Breast epithelium (tissue), 4 donors: ENCODE measurements at regions not wholly inside any gene's neighbourhood (a gene's known extent, or its start where the extent isn't known, plus 50 kb on each side); places are given as distances from the start of the nearest gene placed in this dataset.

Experiments
- DNase-seq, 2 donors: peaks; one replicate each; pipeline ENCODE4 v3.0.0-alpha.2; 2019; ENCODE audit warnings: low spot score in 2 of 2
- H3K27ac ChIP-seq, 2 donors: fragments of 200-600 bp; sonication (generic) in 1 of 2; one replicate each; pipeline ENCODE4 v1.5.1; 2016 to 2019; ENCODE audit warnings: mild to moderate bottlenecking in 1 of 2
- H3K27me3 ChIP-seq, 2 donors: fragments of 200-600 bp; sonication (generic) in 1 of 2; one replicate each; pipeline versions ENCODE4 v1.5.1 to v1.6.0; 2017 to 2019; ENCODE audit warnings: control low read depth in 1 of 2, mild to moderate bottlenecking in 1 of 2
- H3K36me3 ChIP-seq: fragments of 200-600 bp; one replicate; pipeline ENCODE4 v1.5.1; 2019
- H3K4me1 ChIP-seq, 2 donors: fragments of 200-600 bp; sonication (generic); one replicate each; pipeline ENCODE4 v1.5.1; 2016 to 2019; ENCODE audit warnings: control low read depth in 1 of 2
- H3K4me3 ChIP-seq, 3 donors: fragments of 200-600 bp; sonication (generic); 1 replicate in 2 of 3; 2 replicates in 1 of 3; pipeline ENCODE4 v1.5.1; 2016 to 2019; ENCODE audit warnings: mild to moderate bottlenecking in 3 of 3, moderate library complexity in 2 of 3
- H3K9me3 ChIP-seq, 2 donors: fragments of 200-600 bp; sonication (generic) in 1 of 2; one replicate each; pipeline ENCODE4 v1.5.1; 2016 to 2019; ENCODE audit warnings: control low read depth in 1 of 2
- POLR2A ChIP-seq: fragments of 450-650 bp; IDR thresholded peaks from one replicate; pipeline ENCODE4 v1.6.1; 2016; ENCODE audit warnings: antibody characterized with exemption, mild to moderate bottlenecking, moderate library complexity
- POLR2AphosphoS5 ChIP-seq, 3 donors: sonication (generic); formaldehyde crosslinking; IDR thresholded peaks; one replicate each; pipeline ENCODE4 v1.6.1; 2017; ENCODE audit warnings: antibody characterized with exemption in 3 of 3
- intact Hi-C: fragments of 100-400 bp; cut with DNase I; formaldehyde crosslinking; loops from one replicate; pipeline ENCODE4 v1.15.1; 2023; ENCODE audit warnings: low total_unique reads
- TF ChIP-seq, protein P1 (sequence below), 3 donors: fragments of 450-650 bp; IDR thresholded peaks; one replicate each; pipeline ENCODE4 v1.5.1; 2016 to 2017; ENCODE audit warnings: antibody characterized with exemption in 3 of 3, mild to moderate bottlenecking in 3 of 3, moderate library complexity in 3 of 3

DNA sequence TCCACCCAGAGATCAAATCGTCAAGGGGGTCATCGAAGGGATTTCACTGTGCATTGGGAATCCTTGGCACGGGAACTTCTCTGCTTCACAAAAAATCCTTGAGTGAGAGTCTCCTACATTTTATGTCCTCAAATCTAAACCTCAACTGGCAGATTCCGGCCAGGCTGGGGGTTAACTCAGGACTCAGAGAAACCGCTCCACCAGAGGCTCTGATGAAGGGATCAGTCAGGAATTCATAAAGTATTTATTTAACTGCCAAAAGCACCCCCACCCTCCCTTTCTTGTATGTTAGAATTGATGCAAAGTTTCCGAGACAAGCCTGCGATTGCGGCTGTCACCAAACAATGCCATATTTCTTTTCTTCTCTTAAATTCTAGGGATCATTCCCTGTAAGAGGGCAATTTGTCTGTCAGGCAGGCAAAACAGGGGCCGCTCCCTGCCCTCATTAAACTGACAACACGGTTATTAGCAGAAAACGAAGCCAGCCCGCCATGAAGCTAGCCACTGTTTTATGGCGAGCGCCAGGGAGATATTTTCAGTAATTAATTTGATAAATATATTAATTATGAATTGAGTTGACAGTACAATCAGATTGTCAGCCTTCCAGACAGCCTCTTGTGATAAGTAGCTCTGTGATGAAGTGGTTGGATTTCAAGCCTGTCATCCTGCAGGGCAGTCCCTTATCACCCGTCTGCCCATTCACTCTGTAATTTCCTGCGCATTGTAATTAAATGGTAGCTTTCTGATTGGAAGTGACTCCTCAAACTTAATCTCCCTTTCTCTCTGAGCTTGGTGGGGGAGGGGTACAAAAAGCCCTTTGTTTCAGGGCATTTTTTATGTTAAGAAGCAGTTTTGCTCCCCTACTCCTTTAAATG is 153.0 kb upstream of the GPR26 start:
- intact Hi-C loops = no loop called here
- no peaks in the 10 kb centered on the region for H3K9me3 ChIP-seq
- H3K27ac ChIP-seq = no peak overlapping the region
- DNase-seq = no peak
- H3K4me3 ChIP-seq = no peak overlapping the region
- H3K27me3 ChIP-seq = no peaks in the 10 kb centered on the region
- H3K4me1 ChIP-seq = no peaks in the 10 kb centered on the region
- H3K36me3 ChIP-seq = no peaks in the 10 kb centered on the region
- TF ChIP-seq, protein P1, sequence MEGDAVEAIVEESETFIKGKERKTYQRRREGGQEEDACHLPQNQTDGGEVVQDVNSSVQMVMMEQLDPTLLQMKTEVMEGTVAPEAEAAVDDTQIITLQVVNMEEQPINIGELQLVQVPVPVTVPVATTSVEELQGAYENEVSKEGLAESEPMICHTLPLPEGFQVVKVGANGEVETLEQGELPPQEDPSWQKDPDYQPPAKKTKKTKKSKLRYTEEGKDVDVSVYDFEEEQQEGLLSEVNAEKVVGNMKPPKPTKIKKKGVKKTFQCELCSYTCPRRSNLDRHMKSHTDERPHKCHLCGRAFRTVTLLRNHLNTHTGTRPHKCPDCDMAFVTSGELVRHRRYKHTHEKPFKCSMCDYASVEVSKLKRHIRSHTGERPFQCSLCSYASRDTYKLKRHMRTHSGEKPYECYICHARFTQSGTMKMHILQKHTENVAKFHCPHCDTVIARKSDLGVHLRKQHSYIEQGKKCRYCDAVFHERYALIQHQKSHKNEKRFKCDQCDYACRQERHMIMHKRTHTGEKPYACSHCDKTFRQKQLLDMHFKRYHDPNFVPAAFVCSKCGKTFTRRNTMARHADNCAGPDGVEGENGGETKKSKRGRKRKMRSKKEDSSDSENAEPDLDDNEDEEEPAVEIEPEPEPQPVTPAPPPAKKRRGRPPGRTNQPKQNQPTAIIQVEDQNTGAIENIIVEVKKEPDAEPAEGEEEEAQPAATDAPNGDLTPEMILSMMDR (IDR thresholded peaks at IDR 0.05) = no peak

DNA sequence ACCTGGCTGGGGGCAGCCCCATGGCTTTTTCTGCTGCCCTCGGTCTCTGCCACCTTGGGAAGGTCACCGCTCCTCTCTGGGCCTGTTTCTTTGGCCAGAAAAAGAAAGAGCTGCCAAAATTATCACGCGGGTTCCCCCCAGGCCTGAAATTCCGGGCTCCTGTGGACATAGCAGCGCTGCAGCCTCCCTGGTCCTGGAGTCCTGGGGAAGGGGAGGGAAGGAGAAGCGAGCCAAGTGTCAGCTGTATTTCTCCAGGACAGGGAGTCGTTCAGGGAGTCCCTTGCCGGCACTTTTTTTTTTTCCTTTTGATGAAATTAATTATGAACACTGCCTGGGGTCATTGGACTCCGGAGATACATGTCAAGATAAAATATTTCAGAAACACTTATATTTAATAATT is 152.3 kb upstream of the GPR26 start:
- Histone ChIP-seq H3K27me3 (no peaks in the 10 kb centered on the region), H3K9me3 (no peaks in the 10 kb centered on the region)
- intact Hi-C loops = no loop called here

DNA sequence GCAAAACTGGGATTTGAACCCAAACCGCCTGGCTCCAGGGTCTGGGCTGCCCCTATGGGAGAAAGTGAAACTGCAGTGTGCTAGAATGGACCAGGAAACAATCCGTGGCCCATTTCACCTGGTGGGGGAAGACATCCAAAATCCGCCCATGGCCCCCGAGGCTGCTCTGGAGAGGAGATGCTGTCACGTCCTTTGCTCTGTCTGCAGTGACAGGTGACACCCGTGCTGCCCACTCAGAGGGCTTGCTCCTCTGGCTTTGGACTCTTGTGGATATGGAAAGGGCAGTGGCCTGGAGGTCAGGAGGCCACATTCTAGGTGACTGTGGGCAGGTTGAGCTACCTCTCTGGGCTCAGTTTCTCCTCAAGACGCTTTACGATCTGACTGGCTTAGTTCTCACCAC is 151.2 kb upstream of the GPR26 start:
- intact Hi-C loops = no loop called here
- DNase-seq = no peak

More for the DNA sequence above, 152.3 kb upstream of the GPR26 start:
- Histone ChIP-seq H3K4me3 (no peak overlapping the region), H3K4me1 (no peaks in the 10 kb centered on the region), H3K36me3 (no peaks in the 10 kb centered on the region), H3K27ac (no peak overlapping the region)
- no peak for DNase-seq
- TF ChIP-seq POLR2A = no peak

DNA sequence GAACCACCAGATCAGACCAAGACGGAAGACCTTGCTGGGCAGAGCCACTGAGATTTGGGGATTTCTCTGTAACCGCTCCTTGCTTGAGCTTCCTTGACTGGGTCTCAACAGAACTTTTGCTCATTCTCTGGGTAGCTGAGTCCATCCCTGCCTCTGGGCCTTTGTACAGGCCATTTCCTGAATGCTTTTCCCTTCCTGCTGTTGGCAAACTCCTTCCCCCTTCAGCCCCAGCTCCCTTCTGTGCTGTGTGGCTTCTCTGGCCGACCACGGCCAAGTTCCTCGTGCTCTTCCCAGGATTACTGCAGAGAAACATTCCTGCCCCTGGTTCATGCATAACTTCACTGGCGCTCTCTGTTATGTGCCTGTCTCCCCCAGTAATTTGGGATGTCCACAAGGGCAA is 150.5 kb upstream of the GPR26 start:
- TF ChIP-seq, protein P1 (IDR thresholded peaks at IDR 0.05) = no peak
- TF ChIP-seq POLR2A (no peak), POLR2AphosphoS5 (IDR thresholded peaks at IDR 0.05) (no peak)
- intact Hi-C loops = no loop called here
- Histone ChIP-seq H3K9me3 (no peaks in the 10 kb centered on the region), H3K36me3 (no peaks in the 10 kb centered on the region), H3K27ac (no peak overlapping the region), H3K4me3 (no peak overlapping the region), H3K4me1 (no peaks in the 10 kb centered on the region), H3K27me3 (no peaks in the 10 kb centered on the region)
- DNase-seq = no peak

More for the DNA sequence above, 151.2 kb upstream of the GPR26 start:
- Histone ChIP-seq H3K4me1 (no peaks in the 10 kb centered on the region), H3K27ac (no peak overlapping the region), H3K36me3 (no peaks in the 10 kb centered on the region), H3K27me3 (no peaks in the 10 kb centered on the region), H3K9me3 (no peaks in the 10 kb centered on the region), H3K4me3 (no peak overlapping the region)
- no peak for TF ChIP-seq POLR2A
- TF ChIP-seq, protein P1 (IDR thresholded peaks at IDR 0.05) = no peak
- TF ChIP-seq POLR2AphosphoS5 (IDR thresholded peaks at IDR 0.05) = no peak

DNA sequence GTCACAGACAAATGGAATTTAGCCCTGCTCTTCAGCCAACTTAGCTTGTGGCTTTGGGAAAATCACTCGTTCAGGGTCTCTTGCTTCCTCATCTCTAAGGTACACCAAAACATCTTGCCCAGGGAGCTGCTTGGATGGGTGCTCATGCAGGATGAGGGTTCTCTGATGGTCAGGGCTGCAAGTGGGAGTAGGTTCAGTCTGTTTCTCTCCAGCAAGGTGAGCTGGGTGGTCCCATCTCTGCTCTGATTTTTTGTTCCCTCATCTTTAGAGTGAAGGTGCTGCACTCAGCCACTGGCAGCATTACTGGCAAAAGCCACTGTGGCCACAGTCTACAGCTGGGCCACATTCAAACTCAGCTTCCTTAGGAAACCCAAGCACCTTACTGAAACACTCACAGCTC is 149.9 kb upstream of the GPR26 start:
- no peak overlapping the region for H3K27ac ChIP-seq
- TF ChIP-seq POLR2A (no peak), POLR2AphosphoS5 (IDR thresholded peaks at IDR 0.05) (no peak)
- TF ChIP-seq, protein P1 (IDR thresholded peaks at IDR 0.05) = no peak
- no peaks in the 10 kb centered on the region for H3K4me1 ChIP-seq
- no peaks in the 10 kb centered on the region for H3K36me3 ChIP-seq
- no peak overlapping the region for H3K4me3 ChIP-seq
- H3K9me3 ChIP-seq = no peaks in the 10 kb centered on the region
- intact Hi-C loops = no loop called here
- no peak for DNase-seq
- H3K27me3 ChIP-seq = no peaks in the 10 kb centered on the region
